Body of pancreas (tissue), 4 donors: ENCODE measurements at regions not wholly inside any gene's neighbourhood (a gene's known extent, or its start where the extent isn't known, plus 50 kb on each side); places are given as distances from the start of the nearest gene placed in this dataset.
"Not testable (repeated sequence)": the region's sequence is repeated elsewhere in the genome, so short reads cannot be mapped to it uniquely, and the experiment has no call there.

Experiments
- CTCF ChIP-seq, 7 experiments: fragments of 450-650 bp in 4 of 7; fragments of 200-600 bp in 3 of 7; sonication (generic) in 3 of 7; IDR thresholded peaks; one replicate each; pipeline ENCODE4 v1.5.1; 2016 to 2019; ENCODE audit warnings: antibody characterized with exemption in 7 of 7
- POLR2A ChIP-seq, 3 donors: fragments of 450-650 bp; IDR thresholded peaks; one replicate each; pipeline ENCODE4 v1.6.1; 2016; ENCODE audit warnings: antibody characterized with exemption in 3 of 3, mild to moderate bottlenecking in 2 of 3

GRCh38 chr4:4048227-4048626, 178.5 kb downstream of the OTOP1 start:
- not testable (repeated sequence) for TF ChIP-seq CTCF, POLR2A (IDR thresholded peaks at IDR 0.05)
